IMR-90 (cell line): ENCODE measurements at regions not wholly inside any gene's neighbourhood (a gene's known extent, or its start where the extent isn't known, plus 50 kb on each side); places are given as distances from the start of the nearest gene placed in this dataset.

Source experiments
- ATAC-seq: fragments of 200-7000 bp; cut with Tn5 transposase; 2 replicates; pipeline ENCODE4 v1.9.1; 2020; ENCODE audit warnings: low read depth, mild to moderate bottlenecking, moderate library complexity
- BruUV-seq: library from RNA; stranded (reverse); fragments of 400-500 nt; replicated peaks from 2 replicates; lab custom pipeline; 2021; lab: Mats Ljungman, UMichigan
- CTCF ChIA-PET: fragments of 300-600 bp; formaldehyde crosslinking; extraction: SDS; loops from one replicate; lab custom pipeline; 2021; ENCODE audit warnings: antibody characterized with exemption; lab: Yijun Ruan, JAX
- POLR2A ChIA-PET: fragments of 300-600 bp; sonication (Branson Sonifier 250); formaldehyde crosslinking; loops from one replicate; lab custom pipeline; 2022; ENCODE audit warnings: antibody characterized with exemption; ENCODE audit not compliant: unreplicated experiment; lab: Charles Lee
- DNase-seq: peaks from one replicate; pipeline ENCODE4 v3.0.0; 2013
- H2AFZ ChIP-seq: replicated peaks from 2 replicates; pipeline ENCODE3; 2013; ENCODE audit warnings: low read length, mild to moderate bottlenecking; ENCODE audit not compliant: poor library complexity
- H2AK5ac ChIP-seq: 2 replicates; pipeline ENCODE4 v1.6.1; 2013; ENCODE audit warnings: low read depth, low read length, inconsistent platforms
- H2AK9ac ChIP-seq: replicated peaks from 2 replicates; pipeline ENCODE3; 2013; ENCODE audit warnings: mild to moderate bottlenecking, low read depth, low read length, moderate library complexity; ENCODE audit not compliant: poor library complexity
- H2BK120ac ChIP-seq: 2 replicates; pipeline ENCODE4 v1.6.1; 2013; ENCODE audit warnings: low read depth, low read length, inconsistent platforms
- H2BK15ac ChIP-seq: 3 replicates; pipeline ENCODE4 v1.6.1; 2013; ENCODE audit warnings: low read depth, low read length, inconsistent platforms
- H2BK20ac ChIP-seq: 2 replicates; pipeline ENCODE4 v1.6.1; 2013; ENCODE audit warnings: low read depth, mild to moderate bottlenecking, inconsistent platforms, low read length, moderate library complexity
- H2BK5ac ChIP-seq: 2 replicates; pipeline ENCODE4 v1.6.1; 2013; ENCODE audit warnings: mild to moderate bottlenecking, low read depth, low read length, inconsistent platforms; ENCODE audit not compliant: poor library complexity, severe bottlenecking
- H3K14ac ChIP-seq: replicated peaks from 2 replicates; pipeline ENCODE4 v1.6.1; 2013; ENCODE audit warnings: low read depth, low read length, inconsistent platforms
- H3K18ac ChIP-seq: 2 replicates; pipeline ENCODE4 v1.6.1; 2013; ENCODE audit warnings: low read depth, low read length, control low read depth
- H3K23ac ChIP-seq: 2 replicates; pipeline ENCODE4 v1.6.1; 2013; ENCODE audit warnings: low read depth, low read length, inconsistent platforms
- H3K27ac ChIP-seq: 2 replicates; pipeline ENCODE4 v1.5.1; 2013; ENCODE audit warnings: mild to moderate bottlenecking, control low read depth, low read length; ENCODE audit not compliant: insufficient read depth
- H3K27me3 ChIP-seq: 2 replicates; pipeline ENCODE4 v1.6.1; 2013; ENCODE audit warnings: low read length; ENCODE audit not compliant: control insufficient read depth, insufficient read depth
- H3K36me3 ChIP-seq: 2 replicates; pipeline ENCODE4 v1.6.1; 2013; ENCODE audit warnings: low read length, mixed read lengths; ENCODE audit not compliant: control insufficient read depth, insufficient read depth
- H3K4ac ChIP-seq: 2 replicates; pipeline ENCODE4 v1.6.1; 2013; ENCODE audit warnings: low read depth, low read length, inconsistent platforms
- H3K4me1 ChIP-seq: 2 replicates; pipeline ENCODE4 v1.6.1; 2013; ENCODE audit warnings: low read length, mixed read lengths; ENCODE audit not compliant: control insufficient read depth, insufficient read depth
- H3K4me2 ChIP-seq: 2 replicates; pipeline ENCODE4 v1.6.1; 2013; ENCODE audit warnings: low read depth, mild to moderate bottlenecking, control low read depth, low read length, moderate library complexity
- H3K4me3 ChIP-seq: 2 replicates; pipeline ENCODE4 v1.5.1; 2013; ENCODE audit warnings: low read depth, mild to moderate bottlenecking, control low read depth, low read length, moderate library complexity; ENCODE audit not compliant: insufficient read depth
- H3K56ac ChIP-seq: 2 replicates; pipeline ENCODE4 v1.6.1; 2013; ENCODE audit warnings: low read length, inconsistent platforms; ENCODE audit not compliant: insufficient read depth; ENCODE audit errors: extremely low read depth
- H3K79me1 ChIP-seq, 2 experiments: 2 replicates each; pipeline ENCODE4 v1.6.1; 2013; ENCODE audit warnings: low read length in 2 of 2, inconsistent platforms in 1 of 2, low read depth in 1 of 2
- H3K9ac ChIP-seq: 2 replicates; pipeline ENCODE4 v1.6.1; 2013; ENCODE audit warnings: low read depth, low read length, control low read depth
- H3K9me1 ChIP-seq: 2 replicates; pipeline ENCODE4 v1.6.1; 2013; ENCODE audit warnings: low read length, inconsistent platforms; ENCODE audit not compliant: insufficient read depth
- H3K9me3 ChIP-seq: 2 replicates; pipeline ENCODE4 v1.6.1; 2013; ENCODE audit warnings: low read length; ENCODE audit not compliant: control insufficient read depth, insufficient read depth
- H4K20me1 ChIP-seq: 2 replicates; pipeline ENCODE4 v1.6.1; 2013; ENCODE audit warnings: low read length, inconsistent platforms; ENCODE audit not compliant: insufficient read depth
- H4K5ac ChIP-seq: 2 replicates; pipeline ENCODE4 v1.6.1; 2013; ENCODE audit warnings: mild to moderate bottlenecking, low read depth, low read length, control low read depth
- H4K8ac ChIP-seq, 2 experiments: 2 replicates each; pipeline ENCODE4 v1.6.1; 2013; ENCODE audit warnings: low read depth in 2 of 2, low read length in 2 of 2, control low read depth in 1 of 2, inconsistent platforms in 1 of 2
- H4K91ac ChIP-seq: 2 replicates; pipeline ENCODE4 v1.6.1; 2013; ENCODE audit warnings: low read depth, low read length, inconsistent platforms; ENCODE audit not compliant: insufficient read depth
- BHLHE40 ChIP-seq: fragments of 150-350 bp; IDR thresholded peaks from 2 replicates; pipeline ENCODE4 v1.6.1; 2016; ENCODE audit warnings: mild to moderate bottlenecking, low read depth, low read length
- CEBPB ChIP-seq: IDR thresholded peaks from 2 replicates; pipeline ENCODE4 v1.6.1; 2012; ENCODE audit warnings: low read depth, low read length, improper control_type of control experiment
- MAZ ChIP-seq: IDR thresholded peaks from 2 replicates; pipeline ENCODE4 v1.6.1; 2012; ENCODE audit warnings: low read depth, mild to moderate bottlenecking, low read length, improper control_type of control experiment, moderate library complexity, borderline replicate concordance
- MXI1 ChIP-seq: IDR thresholded peaks from 2 replicates; pipeline ENCODE4 v1.6.1; 2012; ENCODE audit warnings: low read depth, mild to moderate bottlenecking, low read length, moderate library complexity, borderline replicate concordance
- RFX5 ChIP-seq: IDR thresholded peaks from 2 replicates; pipeline ENCODE4 v1.8.0; 2012; ENCODE audit warnings: low read depth, mild to moderate bottlenecking, low read length, moderate library complexity
- SMC3 ChIP-seq: fragments of 150-350 bp; IDR thresholded peaks from 2 replicates; pipeline ENCODE4 v1.6.1; 2016; ENCODE audit warnings: low read depth, mild to moderate bottlenecking, antibody characterized with exemption, low read length, moderate library complexity
- WGBS, 2 experiments: methylation state at CpG; one replicate each; pipeline versions ENCODE4 v1.1.5 to v1.1.7; 2013; ENCODE audit warnings: missing lambda C conversion rate in 2 of 2; ENCODE audit not compliant: insufficient read length in 1 of 2; ENCODE audit errors: extremely low coverage in 2 of 2; 5-methylcytosine and 5-hydroxymethylcytosine counted together
- dilution Hi-C: fragments of 300-500 bp; cut with HindIII; formaldehyde crosslinking; loops from one replicate; pipeline ENCODE4 v1.14.3; 2018; ENCODE audit warnings: low sequenced_read_pairs; ENCODE audit not compliant: unreplicated experiment
- in situ Hi-C: fragments of 300-500 bp; cut with MboI; formaldehyde crosslinking; loops from 3 replicates; pipeline ENCODE4 v1.14.3; 2019; ENCODE audit warnings: low sequenced_read_pairs, inconsistent platforms, mixed read lengths
- intact Hi-C: fragments of 100-400 bp; cut with micrococcal nuclease; formaldehyde crosslinking; loops from 2 replicates; pipeline ENCODE4 v1.10.0; 2022
- TF ChIP-seq, protein P1 (sequence below): conservative IDR thresholded peaks from 2 replicates; pipeline ENCODE4 v1.5.1; 2012; ENCODE audit warnings: mild to moderate bottlenecking, low read depth, low read length, improper control_type of control experiment
- TF ChIP-seq, protein P2 (sequence below): fragments of 150-350 bp; IDR thresholded peaks from 2 replicates; pipeline ENCODE4 v1.6.1; 2016; ENCODE audit warnings: low read depth, mild to moderate bottlenecking, low read length, moderate library complexity, borderline replicate concordance
- TF ChIP-seq, protein P3 (sequence below): fragments of 150-350 bp; IDR thresholded peaks from 2 replicates; pipeline ENCODE4 v1.6.1; 2017; ENCODE audit warnings: mild to moderate bottlenecking, antibody characterized with exemption, low read length, low read depth

DNA sequence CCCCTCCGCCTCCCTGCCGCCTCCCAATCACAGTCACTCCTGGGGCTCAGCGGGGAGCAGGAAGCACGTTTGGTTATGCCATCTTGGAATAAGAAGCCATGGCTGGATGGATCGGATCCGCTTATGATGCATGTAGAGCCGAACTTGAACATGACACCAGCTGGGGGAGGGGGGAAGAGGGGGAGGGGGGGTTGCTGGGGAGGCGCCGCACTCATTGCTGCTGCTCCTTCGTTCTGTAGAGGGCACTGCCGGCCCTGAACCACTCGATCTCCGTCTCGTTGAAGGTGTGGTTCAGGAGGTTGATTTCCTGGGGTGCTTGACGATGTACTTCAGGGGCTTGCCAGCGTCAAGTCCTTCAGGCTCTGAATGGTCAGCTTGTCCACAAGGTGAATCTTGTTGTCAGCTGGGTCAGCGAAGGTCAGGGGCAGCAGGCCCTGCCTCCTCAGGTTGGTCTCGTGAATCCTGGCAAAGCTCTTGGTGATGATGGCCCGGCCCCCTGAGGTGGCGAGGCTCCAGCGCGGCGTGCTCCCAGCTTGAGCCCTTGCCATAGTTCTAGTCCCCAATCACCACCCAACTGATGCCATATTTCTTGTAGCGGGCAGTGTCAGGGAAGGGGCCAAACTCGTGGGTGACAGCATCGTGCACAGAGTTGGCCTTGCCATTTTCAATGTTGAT is 476.9 kb upstream of the ISX start:
- Histone ChIP-seq H3K79me1 (no peaks in the 10 kb centered on the region), H3K14ac (no peak overlapping the region), H4K5ac (no peak overlapping the region), H2AK9ac (no peak overlapping the region), H3K27ac (no peak overlapping the region), H3K23ac (no peak overlapping the region), H3K4ac (no peak overlapping the region), H3K9me3 (peaks cover 21% of the 10 kb centered on the region), H4K8ac (no peak overlapping the region), H3K18ac (no peak overlapping the region), H3K27me3 (no peaks in the 10 kb centered on the region), H2BK120ac (no peak overlapping the region), H3K9ac (no peak overlapping the region), H4K20me1 (no peaks in the 10 kb centered on the region), H3K4me3 (no peak overlapping the region), H3K4me1 (no peaks in the 10 kb centered on the region), H2BK5ac (no peak overlapping the region), H3K9me1 (no peaks in the 10 kb centered on the region), H2BK15ac (no peak overlapping the region), H3K36me3 (no peaks in the 10 kb centered on the region), H2AFZ (no peak overlapping the region), H2AK5ac (no peak overlapping the region), H3K4me2 (no peak overlapping the region), H3K56ac (no peak overlapping the region), H2BK20ac (no peak overlapping the region), H4K91ac (no peak overlapping the region)
- no TSS peak for BruUV-seq
- CTCF ChIA-PET = no interaction called here
- DNase-seq (no peak), ATAC-seq (no peak)
- intact Hi-C loops = no loop called here
- in situ Hi-C loops = no loop called here
- POLR2A ChIA-PET = no interaction called here
- 61% methylated on average over 5 of the region's 26 CpGs; no CpG with 5 or more reads in 1 of the 2 experiments for WGBS, 2 experiments
- dilution Hi-C loops = no loop called here
- TF ChIP-seq RFX5 (no peak), MXI1 (no peak), SMC3 (no peak), MAZ (no peak), BHLHE40 (no peak), CEBPB (no peak)
- TF ChIP-seq, protein P1, sequence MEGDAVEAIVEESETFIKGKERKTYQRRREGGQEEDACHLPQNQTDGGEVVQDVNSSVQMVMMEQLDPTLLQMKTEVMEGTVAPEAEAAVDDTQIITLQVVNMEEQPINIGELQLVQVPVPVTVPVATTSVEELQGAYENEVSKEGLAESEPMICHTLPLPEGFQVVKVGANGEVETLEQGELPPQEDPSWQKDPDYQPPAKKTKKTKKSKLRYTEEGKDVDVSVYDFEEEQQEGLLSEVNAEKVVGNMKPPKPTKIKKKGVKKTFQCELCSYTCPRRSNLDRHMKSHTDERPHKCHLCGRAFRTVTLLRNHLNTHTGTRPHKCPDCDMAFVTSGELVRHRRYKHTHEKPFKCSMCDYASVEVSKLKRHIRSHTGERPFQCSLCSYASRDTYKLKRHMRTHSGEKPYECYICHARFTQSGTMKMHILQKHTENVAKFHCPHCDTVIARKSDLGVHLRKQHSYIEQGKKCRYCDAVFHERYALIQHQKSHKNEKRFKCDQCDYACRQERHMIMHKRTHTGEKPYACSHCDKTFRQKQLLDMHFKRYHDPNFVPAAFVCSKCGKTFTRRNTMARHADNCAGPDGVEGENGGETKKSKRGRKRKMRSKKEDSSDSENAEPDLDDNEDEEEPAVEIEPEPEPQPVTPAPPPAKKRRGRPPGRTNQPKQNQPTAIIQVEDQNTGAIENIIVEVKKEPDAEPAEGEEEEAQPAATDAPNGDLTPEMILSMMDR = no peak
- TF ChIP-seq, protein P2, sequence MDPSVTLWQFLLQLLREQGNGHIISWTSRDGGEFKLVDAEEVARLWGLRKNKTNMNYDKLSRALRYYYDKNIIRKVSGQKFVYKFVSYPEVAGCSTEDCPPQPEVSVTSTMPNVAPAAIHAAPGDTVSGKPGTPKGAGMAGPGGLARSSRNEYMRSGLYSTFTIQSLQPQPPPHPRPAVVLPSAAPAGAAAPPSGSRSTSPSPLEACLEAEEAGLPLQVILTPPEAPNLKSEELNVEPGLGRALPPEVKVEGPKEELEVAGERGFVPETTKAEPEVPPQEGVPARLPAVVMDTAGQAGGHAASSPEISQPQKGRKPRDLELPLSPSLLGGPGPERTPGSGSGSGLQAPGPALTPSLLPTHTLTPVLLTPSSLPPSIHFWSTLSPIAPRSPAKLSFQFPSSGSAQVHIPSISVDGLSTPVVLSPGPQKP = no peak
- TF ChIP-seq, protein P3, sequence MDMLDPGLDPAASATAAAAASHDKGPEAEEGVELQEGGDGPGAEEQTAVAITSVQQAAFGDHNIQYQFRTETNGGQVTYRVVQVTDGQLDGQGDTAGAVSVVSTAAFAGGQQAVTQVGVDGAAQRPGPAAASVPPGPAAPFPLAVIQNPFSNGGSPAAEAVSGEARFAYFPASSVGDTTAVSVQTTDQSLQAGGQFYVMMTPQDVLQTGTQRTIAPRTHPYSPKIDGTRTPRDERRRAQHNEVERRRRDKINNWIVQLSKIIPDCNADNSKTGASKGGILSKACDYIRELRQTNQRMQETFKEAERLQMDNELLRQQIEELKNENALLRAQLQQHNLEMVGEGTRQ = no peak
